Left renal cortex interstitium (tissue), 4 donors: ENCODE measurements at regions not wholly inside any gene's neighbourhood (a gene's known extent, or its start where the extent isn't known, plus 50 kb on each side); places are given as distances from the start of the nearest gene placed in this dataset.
"Not testable (repeated sequence)": the region's sequence is repeated elsewhere in the genome, so short reads cannot be mapped to it uniquely, and the experiment has no call there.

ENCODE experiments used
- DNase-seq, 4 donors: peaks; one replicate each; pipeline ENCODE4 v3.0.0-alpha.2; 2013; ENCODE audit warnings: low read depth in 4 of 4, low spot score in 2 of 4, missing footprints in 1 of 4

GRCh38 chr10:36462194-36462593, 663.2 kb upstream of the ANKRD30A start:
- no peak for DNase-seq

- DNase-seq: not testable (repeated sequence)
These were observed 667.0 kb upstream of the ANKRD30A start for GRCh38 chr10:36458437-36458836.

- DNase-seq: no peak
These were observed 667.6 kb upstream of the ANKRD30A start for GRCh38 chr10:36457751-36458150.

GRCh38 chr10:36455526-36456133, 669.8 kb upstream of the ANKRD30A start:
- DNase-seq: no peak

GRCh38 chr10:36452851-36453250, 672.5 kb upstream of the ANKRD30A start:
- DNase-seq: no peak

GRCh38 chr10:36451391-36451970, 673.9 kb upstream of the ANKRD30A start:
- DNase-seq: no peak

- DNase-seq: no peak
These were observed 675.0 kb upstream of the ANKRD30A start for GRCh38 chr10:36450380-36450779.

- DNase-seq: no peak
These were observed 676.4 kb upstream of the ANKRD30A start for GRCh38 chr10:36448760-36449691.

GRCh38 chr10:36446881-36447280, 678.5 kb upstream of the ANKRD30A start:
- DNase-seq: no peak

- DNase-seq: no peak
These were observed 682.2 kb upstream of the ANKRD30A start for GRCh38 chr10:36443233-36443632.

GRCh38 chr10:36441557-36441956, 683.8 kb upstream of the ANKRD30A start:
- DNase-seq: no peak

GRCh38 chr10:36440539-36440938, 684.9 kb upstream of the ANKRD30A start:
- no peak for DNase-seq

GRCh38 chr10:36437367-36437766, 688.0 kb upstream of the ANKRD30A start:
- no peak for DNase-seq

- DNase-seq: no peak
These were observed 696.9 kb upstream of the ANKRD30A start for GRCh38 chr10:36428507-36428906.

GRCh38 chr10:36425131-36425797, 700.1 kb upstream of the ANKRD30A start:
- no peak for DNase-seq

- DNase-seq: no peak
These were observed 700.9 kb upstream of the ANKRD30A start for GRCh38 chr10:36424502-36424901.

- peak; percentile 20 to 53 (median 48) for DNase-seq
These were observed 701.6 kb upstream of the ANKRD30A start for GRCh38 chr10:36423821-36424248.

GRCh38 chr10:36421992-36422391, 703.4 kb upstream of the ANKRD30A start:
- no peak for DNase-seq

- no peak for DNase-seq
These were observed 708.9 kb upstream of the ANKRD30A start for GRCh38 chr10:36416513-36416912.

GRCh38 chr10:36412942-36413341, 712.5 kb upstream of the ANKRD30A start:
- no peak for DNase-seq

GRCh38 chr10:36400238-36400637, 725.2 kb upstream of the ANKRD30A start:
- DNase-seq: not testable (repeated sequence)
